GM18870 (cell line): ENCODE measurements at regions not wholly inside any gene's neighbourhood (a gene's known extent, or its start where the extent isn't known, plus 50 kb on each side); places are given as distances from the start of the nearest gene placed in this dataset.
"Not testable (repeated sequence)": the region's sequence is repeated elsewhere in the genome, so short reads cannot be mapped to it uniquely, and the experiment has no call there.

Experiments used
- ATAC-seq: cut with Tn5 transposase; IDR thresholded peaks from one replicate; pipeline ENCODE4 v1.9.1; 2021; ENCODE audit warnings: moderate library complexity; ENCODE audit not compliant: unreplicated experiment

GRCh38 chr7:26084418-26084817 lies 67.6 kb upstream of the NFE2L3 start:
- ATAC-seq, result no peak

GRCh38 chr7:26085771-26086170 lies 66.2 kb upstream of the NFE2L3 start:
- ATAC-seq, result no peak

GRCh38 chr7:26087321-26088091 lies 64.5 kb upstream of the NFE2L3 start:
- no peak for ATAC-seq

GRCh38 chr7:26089469-26089868 lies 62.5 kb upstream of the NFE2L3 start:
- not testable (repeated sequence) for ATAC-seq

- no peak for ATAC-seq
These were observed 61.0 kb upstream of the NFE2L3 start for GRCh38 chr7:26090927-26091519.

GRCh38 chr7:26091933-26092332 lies 60.1 kb upstream of the NFE2L3 start:
- no peak for ATAC-seq

- ATAC-seq, result no peak
These were observed 59.0 kb upstream of the NFE2L3 start for GRCh38 chr7:26093023-26093422.

GRCh38 chr7:26096136-26096535 lies 55.9 kb upstream of the NFE2L3 start:
- ATAC-seq, result no peak

- no peak for ATAC-seq
These were observed 53.9 kb upstream of the NFE2L3 start for GRCh38 chr7:26097837-26098668.

GRCh38 chr7:26099236-26099635 lies 52.8 kb upstream of the NFE2L3 start:
- ATAC-seq, result no peak

- no peak for ATAC-seq
These were observed 51.3 kb upstream of the NFE2L3 start for GRCh38 chr7:26100406-26101339.

GRCh38 chr7:26101361-26102151 lies 50.4 kb upstream of the NFE2L3 start:
- no peak for ATAC-seq

GRCh38 chr7:26102176-26102575 lies 49.8 kb upstream of the NFE2L3 start:
- ATAC-seq, result no peak
